DMS 273 (cell line): ENCODE measurements at regions not wholly inside any gene's neighbourhood (a gene's known extent, or its start where the extent isn't known, plus 50 kb on each side); places are given as distances from the start of the nearest gene placed in this dataset.
"Not testable (repeated sequence)": the region's sequence is repeated elsewhere in the genome, so short reads cannot be mapped to it uniquely, and the experiment has no call there.

Experiments used
- DNase-seq: peaks from one replicate; lab custom pipeline; 2025; ENCODE audit not compliant: unreplicated experiment; lab: John Stamatoyannopoulos, UW

DNA sequence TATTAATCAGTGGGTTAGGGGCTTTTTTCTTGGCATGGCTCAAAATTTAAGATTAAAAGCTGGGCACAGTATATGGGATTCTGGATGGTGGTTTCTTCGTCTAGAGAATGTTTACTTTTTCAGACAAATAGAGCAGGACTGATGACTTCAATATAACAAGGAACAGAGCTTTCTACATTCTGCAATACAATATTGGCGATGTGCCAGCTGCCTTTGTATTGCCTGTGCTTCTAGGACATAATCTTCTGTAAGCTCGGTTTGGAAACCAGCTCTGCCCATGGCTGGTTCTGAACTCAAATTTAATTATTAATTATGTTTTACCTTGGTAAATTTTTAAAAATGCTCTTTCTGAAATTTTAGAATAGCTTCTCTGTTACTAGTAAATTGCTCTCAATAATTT, 139.1 kb upstream of the TRPC4 start:
- peak; percentile 1 for DNase-seq

DNA sequence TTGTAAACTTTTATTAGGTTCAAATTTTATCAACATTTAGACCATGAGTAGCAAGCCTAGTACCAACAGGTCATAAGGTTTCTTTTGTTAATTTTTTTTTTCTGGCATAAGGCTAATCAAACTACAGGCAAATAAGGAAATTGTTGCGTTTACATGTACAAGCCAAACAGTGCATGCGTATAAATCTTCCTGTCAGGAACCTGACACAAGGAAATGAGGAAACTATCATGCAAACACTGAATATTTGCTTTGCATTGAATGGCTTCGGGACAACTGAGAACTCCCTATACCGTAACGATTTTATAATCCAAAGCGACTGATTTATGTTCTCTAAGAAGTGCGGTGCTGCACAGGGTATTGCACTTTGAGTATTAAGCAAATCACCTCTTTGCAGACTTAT, 133.0 kb upstream of the TRPC4 start:
- no peak for DNase-seq

DNA sequence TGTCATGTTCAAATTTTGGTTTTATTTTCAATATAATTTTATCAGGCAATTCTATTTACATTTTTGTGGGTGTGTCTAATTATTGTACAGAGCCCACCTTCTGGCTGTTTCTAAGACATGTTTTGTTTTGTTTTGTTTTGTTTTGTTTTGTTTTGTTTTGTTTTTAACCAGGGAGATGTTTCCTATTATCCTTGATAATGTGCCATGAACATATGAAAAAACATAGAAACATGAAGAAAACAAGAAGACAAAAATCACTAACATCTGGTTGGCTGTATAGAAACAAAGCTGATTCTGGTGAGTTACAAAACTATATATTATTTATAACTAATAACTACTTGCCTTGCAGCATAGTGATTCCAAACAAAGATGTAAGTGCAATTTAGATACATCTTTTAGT, 128.1 kb upstream of the TRPC4 start:
- DNase-seq, result no peak

DNA sequence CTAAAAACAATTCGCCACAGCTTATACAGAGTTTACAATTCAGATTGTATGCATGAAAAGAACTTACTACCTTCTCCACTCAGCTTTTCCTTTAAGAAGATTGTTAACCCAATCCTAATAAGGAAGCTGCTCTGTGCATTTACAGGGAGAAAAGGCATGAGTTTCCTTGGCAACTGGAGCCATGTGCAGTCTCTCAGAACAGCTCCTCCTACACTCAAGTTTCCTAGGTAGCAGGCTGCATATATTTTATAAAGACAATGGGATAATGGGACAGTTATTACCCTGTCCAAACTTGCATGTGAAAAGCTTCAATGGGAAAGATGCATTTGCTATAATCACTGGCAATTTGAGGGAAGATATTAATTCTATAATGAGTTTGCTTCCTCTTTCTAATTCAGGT, 125.5 kb upstream of the TRPC4 start:
- peak; percentile 2 for DNase-seq

DNA sequence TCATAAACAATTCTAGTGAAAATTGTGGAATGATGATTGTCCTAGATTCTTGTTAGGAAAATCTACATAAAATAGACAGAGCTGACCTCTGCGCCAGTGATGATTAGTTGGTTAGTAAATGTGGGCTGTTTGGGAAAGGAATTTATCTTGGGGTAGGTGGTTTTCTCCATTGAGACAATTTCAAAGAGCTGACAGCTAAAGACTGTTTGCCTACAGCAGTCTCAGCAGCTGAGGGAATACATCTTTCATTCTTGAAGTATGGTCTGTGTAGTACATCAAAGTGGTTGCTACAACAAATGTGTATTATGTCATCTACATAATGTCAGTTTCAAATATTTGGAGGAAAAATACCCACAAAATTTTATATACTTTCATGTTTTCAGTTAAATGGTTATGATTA, 117.2 kb upstream of the TRPC4 start:
- no peak for DNase-seq

DNA sequence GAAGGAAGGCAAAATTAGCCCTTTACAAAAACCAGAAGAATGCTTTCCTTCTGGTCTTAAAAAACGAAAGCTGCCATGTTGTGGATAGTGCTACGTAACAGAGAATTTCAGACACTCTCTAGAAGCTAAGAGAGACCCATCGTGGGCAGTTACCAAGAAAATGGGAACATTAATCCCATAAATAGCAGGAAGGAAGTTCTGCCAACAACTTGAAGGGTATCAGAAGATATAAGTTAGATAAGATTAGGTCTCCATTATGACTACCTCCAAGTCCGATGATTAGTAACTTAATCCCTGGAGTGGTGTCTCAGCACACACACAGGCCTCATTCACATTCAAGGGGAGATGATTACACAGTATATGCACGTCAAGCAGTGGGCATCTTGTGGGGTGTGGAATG, 115.7 kb upstream of the TRPC4 start:
- no peak for DNase-seq

DNA sequence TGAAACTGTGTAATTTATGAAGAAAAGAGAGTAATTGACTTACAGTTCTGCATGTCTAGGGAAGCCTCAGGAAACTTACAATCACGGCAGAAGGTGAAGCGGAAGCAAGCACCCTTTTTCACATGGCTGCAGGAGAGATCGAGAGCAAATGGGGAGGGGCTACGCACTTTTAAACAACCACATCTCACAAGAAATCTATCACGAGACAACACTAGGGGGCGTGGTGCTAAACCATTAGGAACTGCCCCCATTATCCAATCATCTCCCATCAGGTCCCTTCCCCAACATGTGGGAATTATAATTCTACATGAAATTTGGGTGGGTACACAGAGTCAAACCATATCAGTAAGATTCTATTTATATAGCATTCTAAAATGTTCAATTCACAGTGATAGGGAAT, 114.8 kb upstream of the TRPC4 start:
- DNase-seq, result peak; percentile 10

DNA sequence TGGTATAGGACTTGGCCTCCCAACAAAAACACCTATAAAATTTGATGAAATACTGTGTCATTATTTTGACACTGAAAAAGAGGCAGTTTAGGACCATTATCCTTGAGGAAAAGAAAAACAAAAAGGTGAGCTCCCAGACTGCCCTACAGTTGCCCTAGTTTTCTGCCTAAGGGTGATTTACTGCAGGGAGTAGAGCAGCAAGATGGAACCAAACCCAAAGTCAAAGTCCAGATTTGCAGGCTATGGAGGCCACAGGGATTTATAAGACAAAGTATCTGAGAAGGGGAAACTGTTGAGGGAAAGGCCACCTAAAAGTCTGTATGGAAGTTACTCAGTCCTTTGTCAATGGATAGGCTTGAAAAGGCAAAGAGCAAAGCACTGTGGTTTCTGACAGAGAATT, 112.4 kb upstream of the TRPC4 start:
- DNase-seq, result no peak

DNA sequence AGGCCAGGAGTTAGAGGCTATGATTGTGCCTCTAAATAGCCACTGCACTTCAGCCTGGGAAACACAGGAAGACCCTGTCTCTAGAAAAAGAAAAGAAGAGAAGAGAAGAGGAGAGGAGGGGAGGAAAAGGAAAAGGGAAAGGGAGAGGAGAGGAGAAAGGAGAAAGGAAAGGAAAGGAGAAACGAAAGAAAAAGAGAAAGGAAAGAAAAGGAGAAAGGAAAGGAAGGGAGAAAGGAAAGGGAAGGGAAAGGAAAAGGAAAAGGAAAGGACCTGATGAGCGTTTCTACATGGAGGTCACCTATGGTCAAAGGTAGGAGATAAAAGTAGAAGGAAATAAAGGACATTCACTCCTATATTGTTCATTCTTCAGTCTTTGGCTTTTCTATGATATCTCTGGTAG, 109.1 kb upstream of the TRPC4 start:
- DNase-seq, result no peak

DNA sequence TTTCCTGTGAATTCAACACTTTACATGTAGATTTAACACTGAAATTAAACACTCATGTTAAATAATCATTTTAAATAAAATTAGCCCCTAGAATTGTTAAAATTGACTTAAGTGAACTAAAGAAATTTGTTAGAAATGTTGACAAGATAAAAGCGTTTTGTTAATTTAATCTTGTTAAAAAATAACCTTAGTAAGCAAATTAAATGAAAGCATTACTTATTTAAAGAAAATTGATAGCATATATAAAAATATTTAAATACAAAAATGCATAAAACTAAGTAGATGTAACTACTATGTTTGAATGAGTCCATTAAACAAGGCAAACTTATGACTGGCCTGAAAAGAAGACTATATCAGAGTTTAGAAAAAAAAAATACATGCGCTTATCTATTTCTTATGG, 99.0 kb upstream of the TRPC4 start:
- no peak for DNase-seq

DNA sequence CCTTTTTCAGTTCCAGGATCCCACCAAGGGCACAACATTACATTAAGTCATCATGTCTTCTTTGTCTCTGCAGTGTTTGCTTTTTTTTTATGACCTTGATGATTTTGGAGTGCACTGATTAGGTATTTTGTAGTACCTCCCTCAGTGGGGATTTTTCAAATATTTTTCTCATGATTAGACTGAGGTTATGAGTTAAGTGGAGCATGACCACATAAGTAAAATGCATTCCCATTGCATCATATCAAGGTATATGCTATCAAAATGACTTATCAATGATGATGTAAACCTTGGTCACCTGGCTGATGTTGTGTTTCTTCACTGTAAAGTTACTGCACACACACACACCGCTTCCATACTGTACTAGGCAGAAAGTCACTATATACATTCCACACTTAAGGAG, 96.7 kb upstream of the TRPC4 start:
- DNase-seq, result no peak

DNA sequence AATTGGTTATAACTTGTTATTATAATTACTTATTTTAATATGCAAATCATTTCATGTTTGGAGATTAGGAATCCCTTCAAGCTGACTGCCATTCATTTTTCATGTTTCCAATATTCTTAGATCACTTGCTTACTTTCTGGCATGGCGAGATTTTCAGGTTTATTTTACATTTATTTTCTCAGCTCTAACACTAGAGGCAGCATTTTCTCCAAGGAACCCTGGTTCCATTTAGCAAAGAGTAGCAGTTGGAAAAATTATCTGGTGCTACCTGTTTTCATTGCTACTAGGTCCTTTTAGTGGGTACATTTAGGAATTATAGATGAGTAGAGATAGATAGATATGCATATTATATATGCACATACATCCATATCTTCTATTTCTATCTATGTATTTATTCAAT, 90.9 kb upstream of the TRPC4 start:
- peak; percentile 0 for DNase-seq

DNA sequence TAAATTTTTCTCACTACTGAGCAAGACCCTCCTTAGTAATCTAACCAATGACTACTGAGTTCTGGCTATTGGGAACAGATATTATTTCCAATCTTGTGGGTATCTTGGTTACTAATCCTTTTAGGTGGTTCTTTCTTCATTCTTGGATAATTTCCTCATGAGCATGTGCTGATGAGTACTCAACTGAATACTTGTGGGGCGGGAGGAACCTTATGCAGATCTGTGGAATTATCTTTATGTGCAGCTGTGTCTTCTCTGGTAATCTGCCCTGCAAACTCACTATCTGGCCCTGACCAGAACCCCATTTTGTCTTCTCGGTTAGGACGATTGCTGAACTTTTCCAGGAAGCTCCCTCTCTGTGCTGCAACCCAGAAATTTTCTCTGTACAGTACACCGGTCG, 89.7 kb upstream of the TRPC4 start:
- no peak for DNase-seq

DNA sequence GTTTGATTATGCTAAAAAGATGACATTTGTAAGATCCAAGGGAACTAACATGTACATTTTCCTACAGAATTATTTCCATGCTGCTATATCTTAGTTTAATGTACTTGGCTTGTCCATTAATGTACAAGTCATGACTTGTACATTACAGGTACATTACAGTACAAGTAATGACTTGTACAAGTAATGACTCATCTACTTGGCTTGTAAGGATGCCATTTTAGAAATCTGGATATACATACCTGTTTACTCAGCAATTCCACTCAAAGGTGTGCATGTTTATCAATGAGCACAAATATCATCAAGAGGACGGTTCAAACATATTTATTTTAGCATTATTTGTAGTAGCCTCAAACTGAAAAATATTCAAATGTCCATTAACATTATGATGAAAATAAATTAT, 87.0 kb upstream of the TRPC4 start:
- DNase-seq, result no peak

DNA sequence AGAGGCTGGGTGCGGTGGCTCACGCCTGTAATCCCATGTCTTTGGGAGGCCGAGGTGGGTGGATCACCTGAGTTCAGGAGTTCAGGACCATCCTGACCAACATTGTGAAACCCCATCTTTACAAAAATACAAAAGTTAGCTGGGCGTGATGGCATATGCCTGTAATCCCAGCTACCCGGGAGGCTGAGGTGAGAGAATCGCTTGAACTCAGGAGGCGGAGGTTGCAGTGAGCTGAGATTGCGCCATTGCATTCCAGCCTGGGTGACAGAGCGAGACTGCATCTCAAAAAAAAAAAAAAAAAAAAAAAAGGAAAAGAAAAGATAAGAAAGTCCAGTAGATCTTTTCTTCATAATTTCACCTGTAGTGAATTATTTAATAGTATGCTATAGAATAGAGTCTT, 85.0 kb upstream of the TRPC4 start:
- DNase-seq, result not testable (repeated sequence)

DNA sequence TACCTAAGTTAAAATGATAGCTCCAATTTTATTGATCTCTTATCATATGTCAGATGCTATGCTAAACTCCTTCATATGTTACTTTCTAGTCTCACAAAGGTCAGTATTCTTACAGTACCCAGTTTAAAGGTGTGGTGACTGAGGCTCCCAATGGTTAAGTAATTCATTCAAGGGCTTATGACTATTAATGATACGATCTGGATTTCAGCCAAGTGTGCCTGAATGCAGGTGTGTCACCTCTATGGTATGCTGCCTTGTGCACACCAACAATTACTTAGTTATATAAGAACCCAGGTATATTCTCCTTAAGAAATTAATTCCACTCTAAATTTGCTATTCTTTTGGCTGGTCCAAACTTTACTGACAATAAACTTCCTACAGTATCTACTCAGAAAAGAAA, 84.6 kb upstream of the TRPC4 start:
- no peak for DNase-seq

DNA sequence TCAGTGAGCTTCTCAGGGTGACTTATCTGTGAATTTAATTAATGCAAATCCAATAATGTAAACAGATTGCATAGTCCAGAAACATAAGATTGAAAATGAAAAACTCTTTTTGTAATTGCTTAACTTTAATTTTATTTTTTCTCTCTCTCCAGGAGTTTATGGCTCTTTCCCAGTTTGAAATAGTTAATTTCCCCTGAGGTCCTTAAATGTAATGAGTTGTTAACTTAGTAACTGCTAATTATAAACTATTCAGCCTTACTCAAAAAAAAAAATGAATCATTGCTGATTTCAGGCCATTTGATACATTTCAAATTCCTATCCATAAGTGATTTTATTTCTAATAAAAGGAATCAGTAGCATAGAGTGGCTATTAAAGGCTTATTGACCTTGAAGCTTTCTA, 84.1 kb upstream of the TRPC4 start:
- no peak for DNase-seq

DNA sequence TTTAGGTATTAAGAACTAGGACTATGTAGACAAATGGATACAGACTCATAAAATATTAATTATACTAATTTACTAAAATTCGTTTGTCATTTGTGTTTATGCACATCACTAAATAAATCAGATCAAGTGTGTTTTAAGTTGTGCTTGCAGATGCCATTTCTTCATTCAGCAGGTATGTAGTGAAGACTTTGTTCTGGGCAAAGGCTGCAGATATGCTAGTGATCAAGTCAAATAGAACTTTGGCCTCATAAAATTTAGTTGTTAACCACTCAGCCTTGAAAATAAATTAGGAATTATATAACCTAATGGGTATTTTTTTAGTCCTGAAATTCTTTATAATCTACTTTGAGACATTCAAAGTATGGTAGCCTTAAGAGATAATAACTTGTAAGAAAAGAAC, 80.4 kb upstream of the TRPC4 start:
- no peak for DNase-seq

DNA sequence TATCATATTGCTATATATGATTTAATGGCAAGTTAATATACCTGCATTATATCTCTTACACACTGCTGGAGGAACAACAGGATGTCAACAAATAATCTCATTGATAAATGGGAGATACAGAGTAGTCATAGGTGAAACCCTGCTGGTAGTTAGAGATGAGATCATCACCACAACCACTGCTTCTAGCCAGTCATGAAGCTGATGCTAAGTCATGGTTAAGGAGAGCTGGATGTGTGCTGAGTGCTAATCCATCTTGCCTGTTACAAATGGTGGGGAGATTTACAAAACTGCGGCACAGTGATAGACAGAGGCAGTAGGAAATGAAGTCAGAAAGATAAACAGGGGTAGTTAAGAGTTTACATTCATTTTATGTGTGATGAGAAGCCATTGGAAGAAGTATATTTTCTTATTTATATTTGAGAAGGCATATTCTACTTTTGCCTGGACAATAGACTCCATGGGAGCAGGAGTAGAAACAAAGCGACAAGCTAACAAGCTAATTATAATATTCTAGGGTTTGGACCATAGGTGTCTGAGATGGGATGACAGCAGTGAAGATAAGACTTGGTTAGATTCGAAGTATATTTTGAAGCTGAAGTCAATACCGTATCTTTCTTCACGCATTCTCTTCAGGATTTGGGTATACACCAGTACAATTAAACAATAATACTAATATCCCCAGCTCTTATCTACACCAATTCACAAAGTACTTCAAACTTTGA, 78.0 kb upstream of the TRPC4 start:
- DNase-seq, result no peak

DNA sequence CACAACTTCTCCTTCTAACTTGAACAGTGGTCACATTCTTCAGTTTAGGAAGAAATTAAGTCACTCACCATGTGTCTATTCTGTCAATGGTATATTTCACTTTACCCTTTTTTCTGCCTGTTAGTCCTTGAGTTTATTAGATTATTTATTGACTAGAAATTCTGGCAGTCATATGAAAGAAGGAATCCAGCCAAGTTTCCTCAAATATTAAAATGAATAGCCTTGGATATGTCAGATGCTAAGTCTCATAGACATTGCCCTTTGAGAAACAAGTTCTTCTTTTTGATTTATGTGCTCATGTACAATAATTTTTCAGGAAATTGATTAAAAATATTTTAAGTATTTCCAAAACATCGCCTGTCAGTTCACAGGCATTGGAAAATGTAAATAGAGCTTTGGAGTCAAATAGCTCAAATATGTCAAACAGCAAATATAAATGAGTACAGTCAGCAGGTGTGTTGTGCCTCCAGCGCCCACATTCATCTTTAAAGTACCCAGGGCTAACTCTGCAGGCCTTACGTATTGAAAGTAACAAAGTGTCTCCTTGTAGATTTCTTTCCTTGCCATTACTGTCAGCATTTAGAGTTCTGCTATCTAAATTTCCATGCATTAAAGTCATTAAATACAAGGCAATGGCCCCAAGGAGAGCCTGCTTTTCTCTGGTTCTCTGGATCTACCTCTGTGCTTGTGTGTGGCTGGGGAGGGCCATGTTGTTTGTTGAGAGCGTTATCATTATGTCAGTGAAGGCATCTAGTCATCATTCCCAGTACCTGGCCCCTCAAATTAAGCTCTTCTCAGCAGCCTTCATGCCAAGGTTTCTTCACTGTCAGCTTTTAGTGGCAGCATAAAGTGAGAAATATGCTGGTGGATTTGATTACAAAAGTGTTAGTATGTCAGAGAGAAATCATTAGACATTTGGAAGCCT, 76.3 kb upstream of the TRPC4 start:
- no peak for DNase-seq

DNA sequence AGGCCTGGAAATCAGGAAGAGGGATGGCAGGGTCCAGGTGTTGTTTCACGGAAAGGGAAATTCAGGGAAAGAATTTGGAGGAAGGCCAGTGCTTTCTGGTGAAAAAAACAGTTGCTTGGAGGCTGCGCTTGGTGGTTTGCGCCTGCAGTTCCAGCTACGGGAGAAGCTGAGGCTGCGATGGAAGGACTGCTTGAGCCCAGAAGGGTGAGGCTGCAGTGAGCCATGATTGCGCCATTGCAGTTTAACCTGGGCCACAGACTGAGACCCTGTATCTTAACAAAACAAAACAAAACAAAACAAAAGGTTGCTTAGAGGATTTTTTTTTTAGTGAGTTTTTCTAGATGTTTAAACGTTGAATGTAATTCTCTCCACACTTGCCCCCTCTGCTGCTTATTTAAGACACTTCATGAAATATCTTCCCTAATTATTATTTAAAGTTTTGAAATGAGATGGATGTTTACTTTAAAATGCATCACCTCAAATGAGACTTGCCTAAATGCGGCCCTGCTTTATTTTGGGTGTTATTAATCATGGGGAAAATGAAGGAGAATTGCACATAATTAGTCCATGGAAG, 75.4 kb upstream of the TRPC4 start:
- no peak for DNase-seq
